HuH-7.5 (cell line): ENCODE measurements at regions not wholly inside any gene's neighbourhood (a gene's known extent, or its start where the extent isn't known, plus 50 kb on each side); places are given as distances from the start of the nearest gene placed in this dataset.
"Not testable (repeated sequence)": the region's sequence is repeated elsewhere in the genome, so short reads cannot be mapped to it uniquely, and the experiment has no call there.

Experiments
- DNase-seq: peaks from one replicate; pipeline ENCODE4 v3.0.0; 2011; ENCODE audit warnings: low spot score

DNA sequence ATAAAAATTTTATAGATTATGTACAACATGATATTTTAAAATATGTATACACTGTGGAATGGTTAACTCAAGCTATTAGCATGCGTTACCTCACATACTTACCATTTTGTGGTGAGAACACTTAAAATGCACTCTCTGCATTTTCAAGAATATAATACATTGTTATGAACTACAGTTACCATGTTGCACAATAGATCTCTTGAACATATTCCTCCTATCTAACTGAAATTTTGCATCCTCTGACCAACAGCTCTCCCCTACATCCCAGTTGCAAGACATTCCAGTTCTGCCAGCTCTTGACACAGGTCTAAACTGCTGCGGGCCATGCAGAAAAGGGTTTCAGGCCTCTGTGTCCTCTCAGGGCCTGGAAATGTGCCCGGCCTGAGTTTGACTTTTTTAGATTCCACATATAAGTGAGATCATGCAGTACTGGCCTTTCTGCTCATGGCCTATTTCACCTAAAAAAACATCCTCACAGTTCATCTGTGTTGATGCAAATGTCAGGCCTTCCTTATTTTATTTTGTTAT is 113.7 kb downstream of the CDCA7 start:
- DNase-seq = no peak

GRCh38 chr2:173472112-173472511 is 117.4 kb downstream of the CDCA7 start:
- no peak for DNase-seq

DNA sequence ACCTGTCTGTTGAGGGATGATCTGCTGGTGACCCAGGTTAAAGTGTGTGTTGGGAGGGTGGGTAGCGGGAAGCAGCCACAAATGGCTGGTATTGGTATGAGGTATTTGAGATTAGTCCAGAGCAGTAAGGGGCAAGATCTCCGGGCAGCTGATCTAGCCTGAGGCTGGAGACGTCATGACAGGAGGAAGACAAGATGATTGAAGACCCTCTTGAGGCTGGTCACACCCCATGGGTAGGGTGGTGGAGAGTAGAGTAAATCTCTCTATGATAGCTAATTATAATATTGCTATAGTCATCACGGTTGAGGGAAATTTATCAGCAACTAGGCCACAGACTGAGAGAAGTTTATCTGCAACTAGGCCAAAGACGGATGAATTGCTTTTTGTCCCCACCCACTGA is 128.5 kb downstream of the CDCA7 start:
- no peak for DNase-seq

GRCh38 chr2:173488861-173489260 is 134.2 kb downstream of the CDCA7 start:
- no peak for DNase-seq

- no peak for DNase-seq
Observed at GRCh38 chr2:173491418-173491817, 136.7 kb downstream of the CDCA7 start.

- no peak for DNase-seq
Observed at GRCh38 chr2:173493874-173494273, 139.2 kb downstream of the CDCA7 start.

DNA sequence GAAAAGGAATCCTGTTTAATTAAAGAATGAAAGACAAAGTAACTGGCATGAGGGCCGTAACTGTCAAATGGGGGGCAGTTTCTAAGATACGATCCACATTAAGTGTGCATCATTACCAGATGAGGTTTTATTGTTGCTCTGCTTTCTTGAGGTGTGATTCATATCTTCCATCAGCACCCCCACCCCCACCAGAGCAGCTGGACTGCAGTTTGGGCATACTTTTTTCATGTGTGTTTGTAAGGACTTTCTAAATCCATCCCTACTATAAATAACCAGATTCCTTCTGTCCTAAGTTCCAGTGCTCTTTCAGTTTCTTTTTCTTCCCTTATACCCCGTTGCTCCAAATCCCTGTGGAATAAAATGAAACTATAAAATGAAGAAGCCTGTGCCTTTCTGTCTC is 142.1 kb downstream of the CDCA7 start:
- no peak for DNase-seq

DNA sequence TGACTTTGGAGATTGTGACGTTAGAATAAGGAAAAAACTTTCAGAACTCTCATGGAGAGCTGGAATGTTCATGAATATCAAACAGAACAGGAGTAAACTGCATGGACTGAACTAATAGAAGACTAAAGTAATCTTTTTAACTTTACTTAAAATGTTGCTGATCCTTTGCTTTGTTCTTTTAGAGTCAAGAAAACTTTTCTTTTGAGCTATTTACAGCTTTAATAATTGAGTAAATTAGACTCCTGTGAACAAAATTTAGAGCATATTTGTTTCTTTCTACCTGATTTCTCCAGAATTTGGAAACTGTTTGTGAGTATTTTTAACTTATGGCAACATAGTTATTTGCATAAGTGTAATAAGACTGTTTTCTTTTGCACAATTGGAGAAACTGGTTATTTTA is 146.3 kb downstream of the CDCA7 start:
- DNase-seq = no peak

DNA sequence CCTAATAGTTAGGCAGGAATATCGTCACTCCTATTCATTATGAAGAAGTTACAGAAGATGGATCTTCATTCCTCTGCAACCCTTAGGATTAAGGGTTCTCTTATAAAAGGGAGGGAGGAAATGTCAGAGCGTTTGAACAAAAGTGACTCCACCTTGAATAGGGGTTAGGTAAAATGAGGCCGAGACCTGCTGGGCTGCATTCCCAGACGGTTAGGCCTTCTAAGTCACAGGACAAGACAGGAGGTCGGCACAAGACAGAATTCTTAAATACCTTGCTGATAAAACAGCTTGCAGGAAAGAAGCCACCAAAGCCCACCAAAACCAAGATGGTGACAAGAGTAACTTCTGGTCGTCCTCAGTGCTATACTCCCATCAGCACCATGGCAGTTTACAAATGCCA is 147.6 kb downstream of the CDCA7 start:
- DNase-seq = no peak

GRCh38 chr2:173511357-173511756 is 156.7 kb downstream of the CDCA7 start:
- no peak for DNase-seq

DNA sequence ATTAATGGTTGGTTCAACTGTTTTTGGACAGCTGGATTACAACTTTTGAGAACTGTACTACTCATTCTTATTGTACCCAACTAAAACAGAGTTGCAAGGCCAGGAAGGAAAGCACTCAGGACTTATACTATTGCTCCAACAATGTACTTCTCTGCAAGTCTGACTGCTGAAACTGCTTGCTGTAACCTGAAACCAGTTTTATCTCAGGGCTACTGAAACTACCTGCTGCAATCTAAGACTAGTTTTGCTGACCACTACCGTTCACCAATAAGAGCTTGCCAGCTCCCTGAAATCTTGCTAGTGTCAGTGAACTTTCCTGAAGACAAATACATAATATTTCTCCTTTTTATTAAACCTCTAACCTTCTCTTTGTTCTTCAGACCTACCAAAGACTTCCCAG is 157.3 kb downstream of the CDCA7 start:
- no peak for DNase-seq

GRCh38 chr2:173513107-173513727 is 158.5 kb downstream of the CDCA7 start:
- no peak for DNase-seq

GRCh38 chr2:173520918-173521317 is 166.2 kb downstream of the CDCA7 start:
- no peak for DNase-seq

DNA sequence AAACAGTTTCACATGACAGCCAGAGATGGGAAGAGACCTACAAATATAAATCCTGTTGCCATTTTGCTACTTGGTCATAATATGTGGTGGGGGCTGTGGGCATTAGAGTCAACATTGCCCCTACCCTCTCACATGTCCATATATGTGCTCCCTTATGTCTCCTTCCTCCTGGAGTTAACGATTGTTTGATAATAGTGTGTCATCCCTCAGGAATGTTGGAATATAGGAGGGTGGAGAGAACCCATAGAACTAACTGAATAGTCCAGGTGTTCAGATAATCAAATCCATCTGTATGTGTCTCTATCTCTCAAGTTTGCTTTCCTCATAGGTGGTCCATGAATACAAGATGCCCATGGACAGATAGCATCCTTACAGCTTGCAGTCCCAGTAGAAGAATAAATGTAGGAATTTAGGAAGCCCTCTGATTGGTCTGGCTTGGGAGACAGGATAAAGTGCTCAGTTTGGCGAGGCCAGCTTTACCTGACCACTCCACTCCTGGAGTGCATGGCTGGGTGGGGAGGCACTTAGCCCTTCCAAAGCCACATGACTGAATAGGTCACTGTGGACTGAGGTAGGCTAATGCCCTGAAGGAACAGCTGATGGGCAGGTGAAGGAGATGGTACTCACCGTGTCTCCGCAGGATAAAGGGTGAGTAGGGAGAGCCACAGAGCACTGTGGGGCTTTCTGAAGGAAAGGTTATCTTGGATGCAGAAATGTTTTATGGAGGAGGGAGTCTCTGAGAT is 166.9 kb downstream of the CDCA7 start:
- DNase-seq = no peak

DNA sequence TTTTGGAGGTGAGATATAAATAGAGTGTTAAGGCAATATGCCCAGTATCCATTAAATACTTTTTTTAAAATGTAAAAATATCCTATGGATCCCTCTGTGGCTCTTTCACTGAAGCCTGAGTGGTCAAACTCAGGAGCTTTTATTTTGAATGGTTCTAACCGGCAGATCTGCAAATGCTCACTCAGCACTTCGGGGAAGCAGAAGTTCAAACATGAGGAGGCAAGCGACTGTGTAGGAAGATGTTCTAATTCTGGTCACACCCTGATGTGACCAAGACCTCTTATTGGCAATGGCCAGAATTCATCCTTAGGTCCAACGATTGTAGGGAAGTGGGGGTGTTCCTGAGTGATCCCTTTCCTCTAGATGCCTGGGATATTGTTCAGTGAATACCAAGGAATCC is 168.8 kb downstream of the CDCA7 start:
- no peak for DNase-seq

DNA sequence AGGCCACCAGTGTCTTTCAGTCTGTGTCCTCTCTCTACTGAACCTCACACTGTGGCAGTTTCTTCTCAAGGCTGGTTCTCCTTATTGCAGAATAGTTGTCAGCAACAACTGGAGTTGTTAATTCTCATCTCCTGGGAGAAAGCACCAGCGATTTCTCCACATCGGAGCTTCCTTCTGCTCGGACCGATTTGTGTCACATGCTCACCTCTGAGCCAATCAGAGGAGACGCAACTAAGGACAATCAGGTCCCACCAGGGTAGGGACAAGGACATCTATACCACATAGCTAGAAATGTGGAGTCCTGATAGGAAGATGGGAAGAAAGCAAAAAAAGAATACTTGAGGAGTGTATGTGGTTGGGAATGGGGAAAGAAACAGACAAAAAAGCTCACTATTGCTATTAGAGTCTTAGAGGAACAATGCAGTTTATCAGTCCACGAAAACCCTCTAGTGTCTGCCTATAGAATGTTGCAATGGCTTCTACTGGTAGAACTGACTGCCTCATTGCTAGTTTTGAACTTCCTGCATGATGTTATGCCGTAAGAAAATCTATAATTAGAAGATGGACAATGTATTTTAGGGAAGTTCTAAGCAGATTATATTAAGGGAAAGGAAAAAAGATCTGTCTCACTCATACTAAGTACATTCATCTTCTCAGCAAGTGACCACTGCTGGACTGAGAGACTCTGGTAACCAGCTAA is 169.7 kb downstream of the CDCA7 start:
- no peak for DNase-seq

- DNase-seq = not testable (repeated sequence)
Observed at GRCh38 chr2:173532732-173533531, 178.3 kb downstream of the CDCA7 start.

- DNase-seq = no peak
Observed at GRCh38 chr2:173537694-173538093, 183.0 kb downstream of the CDCA7 start.

DNA sequence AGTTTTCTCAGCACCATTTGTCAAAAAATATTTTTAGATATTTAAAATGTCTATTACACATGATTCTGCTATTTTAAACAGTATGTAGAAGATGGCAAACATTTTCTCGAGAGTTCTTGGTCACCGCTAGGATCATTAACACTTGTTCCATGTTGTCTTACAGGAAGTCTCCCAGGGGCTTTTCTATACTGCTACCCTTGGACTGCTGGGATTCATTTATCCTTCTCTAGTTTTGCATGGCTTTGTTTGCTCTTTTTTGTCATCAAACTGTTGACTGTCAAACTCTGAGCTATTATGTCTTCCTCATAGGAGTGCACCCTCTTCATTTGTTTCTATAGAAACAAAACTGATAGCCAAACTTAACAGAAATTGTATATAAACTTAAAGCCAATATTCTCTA is 184.9 kb downstream of the CDCA7 start:
- no peak for DNase-seq

DNA sequence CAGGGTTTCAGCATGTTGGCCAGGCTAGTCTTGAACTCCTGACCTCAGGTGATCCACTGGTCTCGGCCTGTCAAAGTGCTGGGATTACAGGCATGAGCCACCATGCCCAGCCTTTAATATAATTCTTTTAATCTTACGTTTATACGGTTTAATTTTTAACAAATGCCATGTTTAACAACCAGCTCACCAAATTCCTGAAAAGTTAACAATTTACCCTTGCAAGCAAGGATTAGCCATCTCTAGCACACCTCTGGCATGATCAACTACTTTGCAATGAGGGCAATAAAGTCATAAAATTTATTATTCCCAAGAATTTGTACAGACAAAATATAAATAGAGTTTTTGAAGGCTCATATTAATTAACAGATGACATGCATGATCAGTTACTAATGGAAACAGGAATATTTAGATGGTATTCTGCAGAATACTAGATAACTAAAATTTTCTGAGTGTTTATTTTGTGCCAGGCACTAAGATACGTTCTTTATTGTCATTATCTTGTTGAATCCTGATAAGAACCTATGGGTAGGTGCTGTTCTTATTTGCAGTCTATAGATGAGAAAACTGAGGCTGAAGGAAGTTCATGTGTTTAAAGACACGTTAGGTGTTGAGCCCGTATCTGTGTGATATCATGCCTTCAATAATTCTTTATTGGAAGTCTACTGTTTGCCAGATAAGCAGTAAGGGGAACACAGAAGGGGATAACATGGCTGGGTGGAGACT is 190.1 kb downstream of the CDCA7 start:
- no peak for DNase-seq

- no peak for DNase-seq
Observed at GRCh38 chr2:173545364-173545763, 190.7 kb downstream of the CDCA7 start.

GRCh38 chr2:173547499-173547898 is 192.8 kb downstream of the CDCA7 start:
- DNase-seq = no peak
